ENCODE measurements at regions not wholly inside any gene's neighbourhood (a gene's known extent, or its start where the extent isn't known, plus 50 kb on each side); places are given as distances from the start of the nearest gene placed in this dataset.

DNA sequence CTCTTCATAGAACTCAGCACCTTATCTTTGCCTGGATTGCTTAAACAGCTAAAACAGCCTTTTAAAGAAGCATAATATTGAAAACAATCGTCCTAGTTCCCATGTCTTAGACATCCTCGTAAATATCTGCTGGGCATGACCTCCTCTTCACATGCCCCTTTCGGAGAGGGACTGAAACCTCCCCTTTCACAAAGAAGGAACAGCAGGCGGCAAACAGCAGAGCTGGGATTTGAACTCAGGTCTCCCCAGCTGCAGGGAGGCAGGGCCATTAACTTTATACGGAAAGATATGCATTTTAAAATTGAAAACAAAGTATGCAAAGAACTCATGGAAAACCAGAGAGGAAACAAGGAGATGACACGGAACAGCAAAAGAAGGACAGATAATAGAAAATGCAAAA lies 249.9 kb downstream of the FOXL1 start:
- TF ChIP-seq, protein P1, sequence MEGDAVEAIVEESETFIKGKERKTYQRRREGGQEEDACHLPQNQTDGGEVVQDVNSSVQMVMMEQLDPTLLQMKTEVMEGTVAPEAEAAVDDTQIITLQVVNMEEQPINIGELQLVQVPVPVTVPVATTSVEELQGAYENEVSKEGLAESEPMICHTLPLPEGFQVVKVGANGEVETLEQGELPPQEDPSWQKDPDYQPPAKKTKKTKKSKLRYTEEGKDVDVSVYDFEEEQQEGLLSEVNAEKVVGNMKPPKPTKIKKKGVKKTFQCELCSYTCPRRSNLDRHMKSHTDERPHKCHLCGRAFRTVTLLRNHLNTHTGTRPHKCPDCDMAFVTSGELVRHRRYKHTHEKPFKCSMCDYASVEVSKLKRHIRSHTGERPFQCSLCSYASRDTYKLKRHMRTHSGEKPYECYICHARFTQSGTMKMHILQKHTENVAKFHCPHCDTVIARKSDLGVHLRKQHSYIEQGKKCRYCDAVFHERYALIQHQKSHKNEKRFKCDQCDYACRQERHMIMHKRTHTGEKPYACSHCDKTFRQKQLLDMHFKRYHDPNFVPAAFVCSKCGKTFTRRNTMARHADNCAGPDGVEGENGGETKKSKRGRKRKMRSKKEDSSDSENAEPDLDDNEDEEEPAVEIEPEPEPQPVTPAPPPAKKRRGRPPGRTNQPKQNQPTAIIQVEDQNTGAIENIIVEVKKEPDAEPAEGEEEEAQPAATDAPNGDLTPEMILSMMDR (IDR thresholded peaks at IDR 0.05), result no peak
- no peak for TF ChIP-seq ZFX (IDR thresholded peaks at IDR 0.05; ENCODE audit: borderline replicate concordance)

Measured in 22Rv1 (cell line).